ENCODE measurements at regions not wholly inside any gene's neighbourhood (a gene's known extent, or its start where the extent isn't known, plus 50 kb on each side); places are given as distances from the start of the nearest gene placed in this dataset.
"Not testable (repeated sequence)": the region's sequence is repeated elsewhere in the genome, so short reads cannot be mapped to it uniquely, and the experiment has no call there.

- not testable (repeated sequence) for DNase-seq (ENCODE audit: low read depth)
Observed at GRCh38 chr12:131659976-131660375, 50.9 kb upstream of the SFSWAP start.

- DNase-seq (ENCODE audit: low read depth) = not testable (repeated sequence)
Observed at GRCh38 chr12:131660401-131660800, 50.5 kb upstream of the SFSWAP start.
